NOMO-1 treated with DMSO at 0.1 percent for 48 hours (cell line): ENCODE measurements at regions not wholly inside any gene's neighbourhood (a gene's known extent, or its start where the extent isn't known, plus 50 kb on each side); places are given as distances from the start of the nearest gene placed in this dataset.
A peak's percentile ranks its signal among the peaks of the same experiment; 100 is the strongest.
"Not testable (repeated sequence)": the region's sequence is repeated elsewhere in the genome, so short reads cannot be mapped to it uniquely, and the experiment has no call there.

Experiments
- DNase-seq: peaks from one replicate; lab custom pipeline; 2025; ENCODE audit not compliant: unreplicated experiment; lab: John Stamatoyannopoulos, UW

DNA sequence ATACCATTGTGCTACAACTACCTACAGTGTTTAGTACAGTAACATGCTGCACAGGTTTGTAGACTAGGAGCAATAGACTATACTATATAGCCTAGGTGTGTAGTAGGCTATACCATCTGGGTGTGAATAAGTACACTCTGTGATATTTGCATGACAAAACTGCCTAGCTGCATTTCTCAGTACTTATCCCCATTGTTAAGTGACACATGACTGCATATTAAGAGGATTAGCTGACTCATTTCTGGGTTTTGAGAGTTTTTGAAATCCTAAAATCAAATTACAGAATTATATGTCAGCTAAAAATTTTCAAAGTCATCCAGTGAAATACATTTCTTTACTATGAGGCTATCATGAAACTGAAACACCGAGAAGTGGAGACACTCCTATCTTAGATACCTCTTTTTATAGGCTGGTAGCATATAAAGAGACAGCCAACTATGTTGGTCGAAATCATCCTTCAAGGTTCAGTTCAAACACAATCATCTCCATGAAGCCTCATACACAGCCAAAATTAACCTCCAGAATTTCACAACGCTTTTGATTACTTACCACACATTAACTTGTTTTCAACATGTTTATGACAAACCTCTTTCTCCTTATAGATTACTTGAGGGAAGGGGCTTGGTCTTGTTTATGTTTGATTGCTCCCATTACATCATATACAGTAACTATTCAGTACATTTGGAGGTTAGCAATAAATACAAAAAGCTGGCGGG is 89.8 kb upstream of the ANK3 start:
- no peak for DNase-seq

DNA sequence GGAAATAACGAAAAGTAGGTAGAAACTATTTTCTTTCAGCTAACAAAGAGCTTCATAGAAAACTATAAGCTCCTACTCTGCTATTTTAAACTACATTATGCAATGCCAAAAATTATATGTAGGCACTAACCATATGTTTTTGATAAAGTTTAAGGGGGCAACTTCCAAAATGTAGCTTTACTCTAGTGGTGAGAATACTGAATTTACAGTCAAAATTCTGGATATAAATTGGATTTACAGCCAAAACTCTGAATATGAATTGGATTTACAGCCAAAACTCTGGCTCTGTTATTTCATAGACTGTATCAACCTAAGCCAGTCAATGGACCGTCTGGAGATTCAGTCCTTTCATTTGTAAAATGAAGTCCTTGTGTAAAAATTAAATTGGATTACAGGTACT is 86.8 kb upstream of the ANK3 start:
- DNase-seq = no peak

DNA sequence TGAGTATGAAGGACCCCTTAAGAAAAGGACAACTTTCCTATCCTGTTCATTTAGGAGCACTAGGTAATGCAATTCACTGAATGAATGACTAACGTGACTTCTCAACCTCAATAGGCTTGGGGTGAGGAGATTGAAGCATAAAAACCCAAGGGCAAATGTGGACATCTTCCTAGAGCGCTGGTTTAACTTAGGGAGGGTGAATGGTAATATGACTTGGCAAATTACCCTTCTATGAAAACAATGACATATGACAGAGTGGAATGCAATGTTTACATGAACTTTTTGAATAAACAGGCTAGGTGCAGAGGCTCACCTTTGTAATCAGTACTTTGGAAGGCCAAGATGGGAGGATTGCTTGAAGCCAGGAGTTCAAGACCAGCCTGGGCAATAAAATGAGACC is 83.9 kb upstream of the ANK3 start:
- no peak for DNase-seq

DNA sequence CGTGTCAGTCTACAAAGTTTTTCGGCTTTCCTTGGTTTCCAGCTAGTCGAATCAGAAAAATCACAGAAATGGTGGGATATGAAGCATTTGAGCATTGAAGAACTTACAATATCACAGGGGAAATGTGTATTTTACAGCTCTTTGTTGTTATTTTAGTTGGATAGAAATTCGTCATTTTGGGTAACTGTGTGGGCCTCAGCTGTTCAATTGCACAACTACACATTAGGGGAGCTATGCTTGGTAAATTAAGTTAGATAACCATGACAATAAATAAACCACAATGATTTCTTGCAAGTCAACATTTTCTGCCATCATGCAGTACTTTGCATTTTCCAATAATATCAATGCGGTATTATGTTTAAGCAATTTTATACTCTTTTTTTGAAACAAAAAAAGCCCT is 80.4 kb upstream of the ANK3 start:
- no peak for DNase-seq

DNA sequence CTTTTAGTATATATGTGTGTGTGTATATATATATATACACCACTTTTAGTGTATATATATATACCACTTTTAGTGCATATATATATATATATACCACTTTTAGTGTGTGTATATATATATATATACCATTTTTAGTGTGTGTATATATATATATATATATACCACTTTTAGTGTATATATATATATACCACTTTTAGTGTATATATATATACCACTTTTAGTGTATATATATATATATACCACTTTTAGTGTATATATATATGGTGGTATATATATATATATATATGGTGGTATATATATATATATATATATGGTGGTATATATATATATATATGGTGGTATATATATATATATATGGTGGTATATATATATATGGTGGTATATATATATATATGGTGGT is 79.5 kb upstream of the ANK3 start:
- not testable (repeated sequence) for DNase-seq

DNA sequence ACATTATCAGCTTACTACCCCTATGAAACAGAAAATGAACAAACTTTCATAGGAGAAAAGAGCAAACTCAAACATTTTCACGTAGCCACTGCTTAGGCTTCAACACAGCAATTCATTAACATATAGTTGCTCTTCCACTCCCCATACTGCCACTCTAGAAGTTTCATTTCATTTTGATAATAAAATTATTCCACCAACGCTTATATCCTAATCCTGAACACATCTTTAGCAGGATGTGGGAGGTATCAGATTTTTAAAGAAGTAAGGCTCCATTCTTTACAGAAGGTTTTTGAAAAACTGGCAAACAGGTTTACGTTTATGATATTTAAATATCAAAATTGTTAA is 77.5 kb upstream of the ANK3 start:
- DNase-seq = no peak

DNA sequence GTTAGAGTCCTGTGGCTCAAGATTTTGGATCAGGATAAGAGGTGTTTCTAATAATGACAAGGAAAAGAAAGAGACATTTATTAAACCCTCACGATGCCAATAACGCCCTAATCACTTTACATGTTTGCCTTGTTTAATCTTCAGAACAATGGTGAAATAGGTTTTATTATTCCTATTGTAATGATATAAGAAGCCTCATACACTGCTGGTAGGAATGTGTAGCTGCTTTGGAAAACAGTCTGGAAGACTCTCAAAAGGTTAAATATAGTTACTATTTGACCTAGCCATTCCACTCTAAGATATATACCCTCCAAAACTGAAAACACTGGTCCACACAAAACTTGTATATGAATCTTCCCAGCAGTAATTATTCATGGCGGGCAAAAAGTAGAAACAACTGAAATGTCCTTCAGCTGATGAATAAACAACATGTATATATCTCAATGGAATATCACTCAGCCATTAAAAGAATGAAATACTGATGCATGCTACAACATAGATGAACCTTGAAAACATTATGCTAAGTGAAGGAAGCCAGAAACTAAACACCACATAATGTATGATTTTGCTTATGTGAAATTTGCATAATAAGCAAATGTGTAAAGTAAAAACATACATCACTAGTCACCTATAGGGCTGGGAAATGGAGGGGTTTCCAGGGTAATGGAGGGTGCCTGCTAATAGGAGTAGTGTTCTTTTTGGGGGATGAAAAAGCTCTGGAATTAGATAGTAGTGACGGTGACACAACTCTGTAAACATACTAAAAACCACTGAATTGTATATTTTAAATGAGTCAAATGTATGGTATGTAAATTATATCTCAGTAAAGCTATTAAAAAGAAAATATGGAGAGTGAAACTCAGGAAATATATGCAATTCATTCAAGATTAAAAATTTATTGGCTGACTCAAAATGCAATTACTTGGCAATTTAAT is 76.9 kb upstream of the ANK3 start:
- DNase-seq = no peak

DNA sequence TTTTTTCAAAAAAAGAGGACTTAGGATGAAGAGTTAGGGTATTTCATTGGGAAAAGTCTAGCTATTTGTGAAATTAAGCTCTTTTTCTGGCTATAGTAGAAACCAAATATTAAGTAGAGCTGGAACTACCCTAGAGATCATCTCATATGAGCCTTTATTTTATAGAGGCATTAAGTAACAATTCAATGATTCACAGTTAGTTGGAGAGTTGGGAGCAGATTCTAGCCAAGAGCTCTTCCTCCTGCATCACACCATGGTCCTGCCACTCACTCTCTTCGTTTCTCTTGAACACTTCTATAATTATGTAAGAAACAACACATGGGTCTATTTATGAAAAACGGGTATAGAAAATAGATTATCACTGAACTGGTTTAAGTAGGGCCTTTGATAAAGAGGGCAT is 76.1 kb upstream of the ANK3 start:
- no peak for DNase-seq

DNA sequence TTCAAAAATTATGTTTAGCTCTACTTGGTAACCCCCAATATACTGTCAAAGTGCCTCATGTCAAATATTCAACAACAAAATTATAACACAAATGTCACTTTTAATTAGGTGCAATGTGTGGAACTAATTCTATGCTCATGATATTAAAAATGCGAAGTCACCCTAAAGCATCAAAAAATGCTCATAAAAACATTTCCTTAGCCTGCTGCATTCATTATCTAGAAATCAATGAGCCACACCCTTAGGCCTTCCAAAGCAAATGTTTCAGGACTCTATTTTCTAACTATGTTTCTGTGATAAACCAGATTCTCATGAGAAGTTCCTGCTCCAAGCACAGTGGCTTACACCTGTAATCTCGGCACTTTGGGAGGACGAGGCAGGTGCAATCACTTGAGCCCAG is 75.0 kb upstream of the ANK3 start:
- DNase-seq = no peak

DNA sequence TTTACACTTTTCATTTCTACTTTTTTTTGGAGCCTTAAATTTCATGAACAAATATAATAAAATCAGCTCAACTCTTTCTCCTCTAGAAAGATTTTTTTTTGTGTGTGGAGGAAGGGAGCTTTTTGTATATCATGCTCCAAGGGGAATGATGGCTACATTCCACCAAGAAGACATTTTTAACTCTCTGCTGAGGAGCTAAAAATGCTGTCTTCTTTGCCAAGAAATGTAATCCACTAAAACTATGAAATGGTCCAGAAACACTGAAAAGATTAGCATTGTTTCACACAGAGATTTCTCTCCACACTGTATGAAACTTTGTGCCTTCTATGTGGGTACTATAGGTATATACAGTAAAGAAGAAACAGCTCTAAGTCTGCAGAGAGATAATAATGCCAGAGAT is 74.1 kb upstream of the ANK3 start:
- no peak for DNase-seq

DNA sequence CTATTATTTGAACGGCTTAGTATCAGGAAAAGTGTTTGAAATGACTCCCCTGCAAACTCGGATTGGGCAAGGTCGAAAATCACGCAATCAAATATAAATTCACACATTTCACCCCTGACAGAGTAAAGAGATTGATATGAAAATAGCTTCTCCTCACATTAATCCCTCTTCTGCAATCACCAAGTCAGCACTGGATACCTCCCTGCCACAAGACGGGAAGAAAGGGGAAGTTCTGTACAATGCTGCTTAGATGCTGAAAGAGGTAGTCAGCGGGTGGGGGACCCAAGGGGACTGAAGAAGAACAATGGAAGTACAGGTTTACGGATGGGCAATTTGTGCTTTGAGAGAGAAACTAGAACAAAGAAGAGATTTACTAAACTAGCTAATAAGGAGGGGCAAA is 72.0 kb upstream of the ANK3 start:
- peak; percentile 50 for DNase-seq

DNA sequence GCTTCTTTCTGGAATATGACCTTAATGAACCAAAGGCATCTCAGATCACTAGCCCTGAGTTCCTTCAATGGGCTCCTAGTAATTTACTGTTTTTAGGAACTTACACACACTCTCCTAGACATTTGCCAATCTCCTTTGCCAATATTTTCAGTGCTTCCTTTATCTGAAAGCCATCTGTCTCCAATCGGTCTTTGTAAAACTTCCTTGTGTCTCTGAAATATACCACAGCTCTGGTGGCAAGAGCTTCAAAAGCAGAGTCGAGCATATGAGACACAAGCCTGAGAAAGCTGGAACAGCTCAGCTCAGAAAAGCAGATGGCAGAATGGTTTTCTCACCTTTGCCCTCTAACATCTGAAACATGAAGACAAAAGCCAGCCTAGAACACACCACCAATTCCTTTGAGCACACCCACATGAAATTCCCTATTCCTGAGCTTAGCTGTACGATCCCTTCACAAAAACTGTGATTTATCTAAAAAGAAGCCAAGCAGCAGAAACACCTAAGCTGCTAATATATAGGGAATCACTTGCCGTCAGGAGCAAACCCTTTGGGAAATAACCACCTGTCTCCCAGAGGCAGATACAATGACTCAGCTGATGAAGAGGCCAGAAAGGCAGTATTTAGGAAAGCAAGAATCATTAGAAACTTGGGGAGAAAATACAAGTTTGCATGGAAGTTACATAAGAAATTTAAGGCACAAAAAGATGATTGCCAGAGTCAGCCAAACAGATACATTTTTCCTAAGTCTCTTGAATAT is 70.2 kb upstream of the ANK3 start:
- no peak for DNase-seq

DNA sequence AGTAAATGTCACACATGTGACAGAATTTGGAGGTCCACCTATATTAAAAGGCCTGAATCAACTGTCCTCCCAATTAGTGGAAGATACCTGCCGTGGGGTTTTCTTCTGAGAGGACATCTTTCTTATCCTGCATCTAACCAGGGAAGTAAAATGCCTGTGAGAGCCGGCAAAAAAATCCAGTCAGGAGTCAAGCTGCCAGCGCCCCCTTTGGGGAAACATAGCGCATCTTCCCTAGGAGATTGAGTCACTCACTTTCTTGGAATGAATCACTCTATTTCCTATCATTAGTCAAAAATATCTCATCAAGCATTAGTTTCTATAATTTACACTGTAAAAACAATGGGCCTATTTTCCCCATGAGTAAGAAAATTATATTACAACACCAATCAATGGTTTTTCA is 66.4 kb upstream of the ANK3 start:
- no peak for DNase-seq

DNA sequence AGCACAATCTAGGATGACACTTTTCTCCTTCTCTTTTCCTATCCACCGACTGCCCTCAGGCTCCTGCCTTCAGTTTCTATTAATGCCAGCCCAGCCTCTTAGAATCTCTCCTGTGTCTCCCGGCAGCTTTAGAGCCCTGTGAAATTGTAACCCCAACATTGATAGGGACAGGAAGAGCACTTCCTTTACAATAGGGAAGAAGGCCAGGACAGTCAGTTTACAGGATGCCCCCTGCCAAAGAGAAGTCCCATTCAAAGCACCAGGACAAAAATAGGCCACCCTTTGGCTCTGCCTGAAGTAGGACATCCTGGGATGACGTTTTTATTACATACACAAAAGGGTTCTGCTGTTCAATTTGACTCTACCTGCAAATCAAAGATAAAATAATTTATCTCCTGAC is 64.7 kb upstream of the ANK3 start:
- DNase-seq = no peak

DNA sequence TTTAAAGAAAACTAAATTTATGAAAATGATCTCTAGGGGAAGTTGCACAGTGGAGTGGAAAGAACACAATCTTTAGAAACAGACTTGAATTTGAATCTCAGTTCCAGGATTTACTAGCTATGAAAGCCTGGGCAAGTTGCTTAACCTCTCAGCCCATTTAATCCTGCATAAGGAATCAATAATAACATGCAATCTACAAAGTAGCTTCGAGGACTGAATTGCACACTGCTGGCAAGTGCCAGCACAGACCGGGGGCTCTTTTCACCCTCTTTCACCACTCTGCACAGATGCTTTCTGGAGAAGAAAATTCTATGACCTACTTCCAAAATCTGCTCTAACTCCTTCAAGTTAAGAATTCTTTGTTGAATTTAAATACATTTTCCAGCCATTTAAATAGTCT is 63.4 kb upstream of the ANK3 start:
- DNase-seq = no peak

DNA sequence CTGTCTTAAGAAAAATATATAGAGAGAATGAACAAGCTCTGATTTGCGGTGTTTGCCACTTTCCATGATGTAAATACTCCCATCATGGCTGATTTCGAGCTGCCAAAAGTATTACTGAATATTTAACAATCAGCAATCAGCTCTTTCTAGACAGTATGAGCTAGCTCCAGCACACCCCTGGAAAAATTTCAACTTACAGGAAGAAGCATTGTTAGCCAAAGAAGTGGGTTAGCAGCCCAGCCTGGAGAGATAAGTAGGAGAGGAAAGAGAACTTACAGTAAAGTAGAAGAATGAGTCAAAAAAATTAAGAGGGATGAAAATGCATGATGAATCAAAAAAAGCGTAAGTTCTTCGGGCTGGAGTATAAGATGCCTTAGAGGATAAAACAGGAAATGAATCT is 60.6 kb upstream of the ANK3 start:
- DNase-seq = no peak

DNA sequence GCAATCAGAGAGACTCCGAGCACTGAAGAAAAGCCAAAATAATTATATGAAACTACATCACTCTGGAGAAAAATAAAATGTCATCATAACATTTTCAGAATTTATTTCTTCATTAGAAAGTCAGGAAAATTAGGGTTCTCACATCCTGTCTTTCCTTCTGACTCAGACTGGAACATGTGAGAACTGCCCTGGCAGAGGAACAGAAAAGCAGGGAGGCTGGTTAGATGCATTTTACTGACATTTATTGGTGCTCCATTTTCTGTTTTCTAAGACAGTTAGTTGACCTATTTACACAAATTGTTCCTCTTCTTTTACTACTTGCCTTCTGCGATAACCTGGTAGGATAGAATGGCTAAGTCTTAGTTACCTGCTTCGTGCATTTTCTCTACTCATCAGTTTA is 58.6 kb upstream of the ANK3 start:
- DNase-seq = no peak

DNA sequence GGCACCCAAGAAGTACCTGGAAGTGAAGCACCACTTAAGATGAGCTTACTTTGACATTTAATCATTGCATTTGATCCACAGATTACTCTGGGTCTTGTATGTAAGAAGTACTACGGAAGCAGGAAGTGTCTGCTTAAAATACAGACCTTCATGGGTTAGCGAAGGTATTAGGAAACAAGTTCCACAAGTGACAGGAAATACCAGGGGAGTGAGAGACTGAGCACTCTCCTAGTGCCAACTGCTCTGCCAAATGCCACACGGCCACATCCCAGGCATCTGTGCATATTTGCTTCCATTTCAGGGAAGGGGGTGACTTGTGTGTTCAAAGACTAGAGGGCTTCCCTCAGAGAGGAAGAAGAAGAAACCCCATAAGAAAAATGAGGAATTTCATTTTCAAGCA is 57.2 kb upstream of the ANK3 start:
- DNase-seq = peak; percentile 42

DNA sequence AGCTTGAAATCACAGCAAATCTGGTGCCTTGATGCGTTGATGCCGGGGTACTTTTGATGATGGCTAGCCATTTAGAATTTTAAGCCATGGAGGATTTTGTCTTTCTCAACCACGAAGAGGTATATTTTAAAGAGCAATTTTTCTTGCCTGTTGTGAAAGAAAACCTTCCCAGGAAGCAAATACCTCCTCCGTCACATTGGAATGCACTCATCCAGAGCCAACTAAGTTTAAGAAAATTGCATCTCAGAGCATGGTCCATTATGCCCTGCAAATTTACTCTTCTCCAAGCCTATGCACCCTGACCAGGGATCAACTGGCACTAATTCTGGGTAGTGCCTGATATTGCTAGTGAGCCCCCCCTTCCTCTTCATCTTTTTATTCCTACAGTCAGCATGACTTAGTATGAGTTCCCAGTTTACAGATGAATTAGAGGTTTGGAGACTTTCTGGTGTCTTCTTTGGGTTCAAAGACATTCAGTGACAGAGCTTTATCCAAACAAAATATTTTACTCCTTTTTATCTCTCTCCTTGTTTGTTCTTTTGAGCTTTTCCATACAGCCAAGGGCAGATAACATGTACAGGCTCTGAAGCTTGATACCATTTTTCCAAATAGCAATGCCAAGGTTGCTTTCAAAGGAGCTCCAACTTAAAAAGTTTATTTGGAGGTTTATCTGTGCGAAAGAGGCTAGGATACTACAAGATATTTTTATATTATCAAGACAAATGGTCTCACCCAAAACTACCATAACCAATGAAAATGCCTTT is 56.6 kb upstream of the ANK3 start:
- no peak for DNase-seq

DNA sequence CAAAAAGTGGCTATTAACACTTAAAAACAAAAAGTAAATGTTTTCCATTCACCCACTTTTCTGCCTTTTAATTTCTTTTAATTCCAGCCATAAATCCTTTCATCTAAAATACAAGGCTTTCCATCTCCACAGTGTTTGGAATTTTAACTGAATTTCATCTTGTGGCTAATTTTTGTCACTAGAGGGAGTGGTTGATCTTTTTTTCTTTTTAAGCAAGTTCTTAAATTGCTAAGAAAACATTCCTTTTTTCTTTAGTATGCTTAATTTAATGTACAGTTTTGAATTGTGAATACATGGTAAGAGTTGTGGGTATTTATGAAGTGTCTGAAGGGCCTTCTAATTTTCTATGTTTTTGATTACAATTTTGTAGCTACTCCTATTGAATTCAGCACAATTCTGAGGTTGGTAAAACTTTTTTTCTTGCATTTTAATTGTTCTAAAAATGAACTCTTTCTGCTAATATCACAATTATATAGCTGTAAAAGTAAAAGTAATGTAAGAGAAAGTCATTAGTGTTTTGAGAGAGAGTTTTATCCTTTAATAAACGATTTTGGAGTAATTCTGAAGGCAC is 54.9 kb upstream of the ANK3 start:
- peak; percentile 5 for DNase-seq

DNA sequence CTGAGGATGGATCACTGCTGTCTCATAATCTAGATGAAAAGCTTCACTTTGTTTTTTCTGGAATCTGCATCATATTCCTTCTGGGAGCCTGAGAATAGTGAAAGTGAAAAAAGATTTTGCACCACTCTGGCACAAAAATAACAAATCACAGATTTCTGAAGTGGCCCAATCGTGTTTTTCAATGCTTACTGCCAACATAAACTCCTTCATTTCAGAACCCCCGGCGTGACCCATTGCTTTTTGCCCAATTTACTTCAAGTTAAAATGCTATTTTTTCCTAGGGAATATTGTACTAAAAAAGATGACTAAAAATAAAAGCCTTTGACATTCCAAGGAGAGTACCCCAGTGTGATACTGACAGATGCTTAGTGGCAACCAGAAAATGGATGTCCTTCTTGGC is 53.7 kb upstream of the ANK3 start:
- no peak for DNase-seq
